ENCODE measurements at regions not wholly inside any gene's neighbourhood (a gene's known extent, or its start where the extent isn't known, plus 50 kb on each side); places are given as distances from the start of the nearest gene placed in this dataset.
"Not testable (repeated sequence)": the region's sequence is repeated elsewhere in the genome, so short reads cannot be mapped to it uniquely, and the experiment has no call there.

DNA sequence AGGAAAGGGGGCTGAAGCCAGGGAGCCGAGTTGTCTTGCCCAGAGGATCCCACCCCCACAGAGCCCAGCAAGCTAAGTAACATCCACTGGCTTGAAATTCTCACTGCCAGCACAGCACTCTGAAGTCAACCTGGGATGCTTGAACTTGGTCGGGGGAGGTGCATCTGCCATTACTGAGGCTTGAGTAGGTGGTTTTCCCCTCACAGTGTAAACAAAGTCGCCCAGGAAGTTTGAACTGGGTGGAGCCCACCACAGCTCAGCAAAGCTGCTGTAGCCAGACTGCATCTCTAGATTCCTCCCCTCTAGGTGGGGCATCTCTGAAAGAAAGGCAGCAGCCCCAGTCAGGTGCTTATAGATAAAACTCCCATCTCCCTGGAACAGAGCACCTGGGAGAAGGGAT, 54.3 kb upstream of the GRIA3 start:
- not testable (repeated sequence) for TF ChIP-seq POLR2A, CTCF (IDR thresholded peaks at IDR 0.05)
